OCI-LY3 (cell line): ENCODE measurements at regions not wholly inside any gene's neighbourhood (a gene's known extent, or its start where the extent isn't known, plus 50 kb on each side); places are given as distances from the start of the nearest gene placed in this dataset.

ENCODE experiments used
- H2AFZ ChIP-seq: fragments of 200-600, 300-600 bp; shearing (Covaris generic); 2 replicates; pipeline ENCODE4 v1.6.0; 2014; ENCODE audit warnings: antibody characterized with exemption, low read depth, low read length
- H3K27ac ChIP-seq: fragments of 200-600, 300-600 bp; sonication (generic); 2 replicates; pipeline ENCODE4 v1.5.1; 2014; ENCODE audit warnings: mild to moderate bottlenecking, low read length, moderate library complexity, mixed read lengths
- H3K27me3 ChIP-seq: fragments of 200-600, 300-600 bp; sonication (generic); 2 replicates; pipeline ENCODE4 v1.6.1; 2014; ENCODE audit warnings: low read depth, low read length, mixed read lengths
- H3K36me3 ChIP-seq: fragments of 200-600, 300-600 bp; sonication (generic); replicated peaks from 2 replicates; pipeline ENCODE3; 2014; ENCODE audit warnings: low read depth, low read length, mixed read lengths
- H3K4me1 ChIP-seq: fragments of 300-600, 200-600 bp; sonication (generic); 2 replicates; pipeline ENCODE4 v1.6.1; 2014; ENCODE audit warnings: low read length, mixed read lengths
- H3K4me2 ChIP-seq: fragments of 200-600, 300-600 bp; sonication (generic); 2 replicates; pipeline ENCODE4 v1.6.1; 2014; ENCODE audit warnings: low read length, mixed read lengths
- H3K4me3 ChIP-seq: fragments of 300-600, 200-600 bp; sonication (generic); 2 replicates; pipeline ENCODE4 v1.5.1; 2014; ENCODE audit warnings: antibody characterized with exemption, mild to moderate bottlenecking, low read length, moderate library complexity
- H3K79me2 ChIP-seq: fragments of 300-600, 200-600 bp; shearing (Covaris generic); 2 replicates; pipeline ENCODE4 v1.6.1; 2014; ENCODE audit warnings: mild to moderate bottlenecking, low read length, mixed read lengths
- H3K9ac ChIP-seq: fragments of 300-600, 200-600 bp; shearing (Covaris generic); 2 replicates; pipeline ENCODE4 v1.6.0; 2014; ENCODE audit warnings: mild to moderate bottlenecking, low read length, moderate library complexity
- H3K9me3 ChIP-seq: fragments of 200-600, 300-600 bp; shearing (Covaris generic); 2 replicates; pipeline ENCODE4 v1.6.1; 2014; ENCODE audit warnings: low read length, mixed read lengths; ENCODE audit not compliant: insufficient read depth
- H4K20me1 ChIP-seq: fragments of 200-600, 300-600 bp; sonication (generic); 2 replicates; pipeline ENCODE4 v1.6.1; 2016; ENCODE audit warnings: low read length, mixed read lengths; ENCODE audit not compliant: insufficient read depth
- CTCF ChIP-seq: fragments of 200-600, 300-600 bp; sonication (generic); IDR thresholded peaks from 2 replicates; pipeline ENCODE4 v1.5.1; 2014; ENCODE audit warnings: antibody characterized with exemption, low read length, low read depth
- EZH2phosphoT487 ChIP-seq: fragments of 200-600 bp; shearing (Covaris generic); IDR thresholded peaks from 2 replicates; pipeline ENCODE4 v1.6.1; 2018; ENCODE audit warnings: antibody characterized with exemption, mixed run types, low read depth

GRCh38 chr17:6240001-6240400 lies 169.8 kb downstream of the WSCD1 start:
- no peak overlapping the region for H3K4me2 ChIP-seq
- no peaks in the 10 kb centered on the region for H3K9me3 ChIP-seq
- H2AFZ ChIP-seq = no peak overlapping the region
- no peaks in the 10 kb centered on the region for H4K20me1 ChIP-seq
- 0 out of 2 replicates have a peak, but pooled peaks cover 3% of the 10 kb centered on the region for H3K4me1 ChIP-seq
- no peaks in the 10 kb centered on the region for H3K36me3 ChIP-seq
- TF ChIP-seq CTCF (no peak), EZH2phosphoT487 (no peak)
- H3K79me2 ChIP-seq = no peaks in the 10 kb centered on the region
- H3K27me3 ChIP-seq = no peaks in the 10 kb centered on the region
- H3K4me3 ChIP-seq = no peak overlapping the region
- H3K27ac ChIP-seq = no peak overlapping the region
- no peak overlapping the region for H3K9ac ChIP-seq

- 0 out of 2 replicates have a peak, but pooled peaks cover 3% of the 10 kb centered on the region for H3K4me1 ChIP-seq
- H3K4me3 ChIP-seq = no peak overlapping the region
- H4K20me1 ChIP-seq = no peaks in the 10 kb centered on the region
- no peak overlapping the region for H2AFZ ChIP-seq
- H3K36me3 ChIP-seq = no peaks in the 10 kb centered on the region
- H3K9ac ChIP-seq = no peak overlapping the region
- no peaks in the 10 kb centered on the region for H3K79me2 ChIP-seq
- H3K27ac ChIP-seq = no peak overlapping the region
- TF ChIP-seq CTCF = no peak
- TF ChIP-seq EZH2phosphoT487 = no peak
- no peaks in the 10 kb centered on the region for H3K27me3 ChIP-seq
- no peaks in the 10 kb centered on the region for H3K9me3 ChIP-seq
- H3K4me2 ChIP-seq = no peak overlapping the region
Observed at GRCh38 chr17:6239241-6239798, 169.1 kb downstream of the WSCD1 start.

- Histone ChIP-seq H3K9ac (no peak overlapping the region), H3K27ac (no peak overlapping the region), H3K27me3 (no peaks in the 10 kb centered on the region), H3K4me2 (no peak overlapping the region), H2AFZ (no peak overlapping the region), H3K79me2 (no peaks in the 10 kb centered on the region), H4K20me1 (no peaks in the 10 kb centered on the region), H3K9me3 (no peaks in the 10 kb centered on the region), H3K4me1 (0 out of 2 replicates have a peak, but pooled peaks cover 3% of the 10 kb centered on the region), H3K36me3 (no peaks in the 10 kb centered on the region), H3K4me3 (no peak overlapping the region)
- no peak for TF ChIP-seq EZH2phosphoT487
- TF ChIP-seq CTCF = no peak
Observed at GRCh38 chr17:6233856-6234255, 163.7 kb downstream of the WSCD1 start.

GRCh38 chr17:6233339-6233738 lies 163.2 kb downstream of the WSCD1 start:
- Histone ChIP-seq H3K27ac (no peak overlapping the region), H3K9me3 (no peaks in the 10 kb centered on the region), H2AFZ (no peak overlapping the region), H3K4me3 (no peak overlapping the region), H3K9ac (no peak overlapping the region), H3K36me3 (no peaks in the 10 kb centered on the region), H3K27me3 (no peaks in the 10 kb centered on the region), H3K79me2 (no peaks in the 10 kb centered on the region), H3K4me2 (no peak overlapping the region), H3K4me1 (0 out of 2 replicates have a peak, but pooled peaks cover 3% of the 10 kb centered on the region), H4K20me1 (no peaks in the 10 kb centered on the region)
- no peak for TF ChIP-seq EZH2phosphoT487
- TF ChIP-seq CTCF = no peak
